ENCODE measurements at regions not wholly inside any gene's neighbourhood (a gene's known extent, or its start where the extent isn't known, plus 50 kb on each side); places are given as distances from the start of the nearest gene placed in this dataset.

DNA sequence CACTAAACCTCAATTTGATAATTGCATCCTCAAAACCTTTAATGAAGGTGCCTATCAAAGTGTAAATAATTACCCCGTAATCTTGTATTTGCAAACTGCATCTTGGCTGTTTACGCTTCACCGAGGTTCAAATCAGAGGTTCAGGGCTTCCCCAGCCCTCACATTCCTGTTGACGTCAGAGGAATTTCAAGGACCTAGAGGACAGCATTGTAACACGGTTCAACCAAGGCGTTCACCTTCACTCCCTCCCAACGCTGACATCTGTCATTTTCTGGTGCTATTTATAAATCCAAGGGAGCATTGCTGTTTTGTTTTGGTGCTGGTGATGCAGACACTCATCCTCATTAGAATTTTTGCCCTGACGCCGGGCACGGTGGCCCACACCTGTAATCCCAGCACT is 691.6 kb upstream of the RBFOX1 start:
- FAIRE-seq (no peak), DNase-seq (ENCODE audit: insufficient read length) (no peak)
- TF ChIP-seq TAF1 (IDR thresholded peaks at IDR 0.05; ENCODE audit: borderline replicate concordance, low read depth, low read length) (no peak), POLR2AphosphoS5 (IDR thresholded peaks at IDR 0.05; ENCODE audit: low read depth, low read length) (no peak), POLR2A (IDR thresholded peaks at IDR 0.05; ENCODE audit: low read depth, low read length) (no peak)

DNA sequence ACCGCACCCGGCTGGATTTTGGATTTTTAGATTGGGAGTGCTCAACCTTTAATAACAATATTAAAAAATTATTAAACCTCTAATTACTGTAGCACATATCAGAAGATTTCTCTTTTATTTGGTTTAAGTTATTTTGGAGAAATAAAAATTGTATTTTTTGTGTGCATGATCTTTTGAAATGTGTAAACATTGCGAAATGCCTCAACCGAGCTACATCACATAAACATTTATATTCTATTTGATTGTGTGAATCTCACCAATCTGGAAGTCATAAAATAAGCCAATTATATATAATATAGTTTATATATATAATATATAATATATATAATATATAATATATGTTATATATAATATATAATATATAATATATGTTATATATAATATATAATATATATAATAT is 696.2 kb upstream of the RBFOX1 start:
- TF ChIP-seq TAF1 (IDR thresholded peaks at IDR 0.05; ENCODE audit: borderline replicate concordance, low read depth, low read length) (no peak), POLR2A (IDR thresholded peaks at IDR 0.05; ENCODE audit: low read depth, low read length) (no peak), POLR2AphosphoS5 (IDR thresholded peaks at IDR 0.05; ENCODE audit: low read depth, low read length) (no peak)
- DNase-seq (ENCODE audit: insufficient read length) (no peak), FAIRE-seq (no peak)

- TF ChIP-seq POLR2A (IDR thresholded peaks at IDR 0.05; ENCODE audit: low read depth, low read length) (no peak), POLR2AphosphoS5 (IDR thresholded peaks at IDR 0.05; ENCODE audit: low read depth, low read length) (no peak), TAF1 (IDR thresholded peaks at IDR 0.05; ENCODE audit: borderline replicate concordance, low read depth, low read length) (no peak)
- FAIRE-seq (no peak), DNase-seq (ENCODE audit: insufficient read length) (no peak)
Measured at GRCh38 chr16:6634151-6634550, 698.5 kb upstream of the RBFOX1 start.

GRCh38 chr16:6633456-6633855 is 699.2 kb upstream of the RBFOX1 start:
- DNase-seq (ENCODE audit: insufficient read length), result no peak
- no peak for FAIRE-seq
- TF ChIP-seq POLR2A (IDR thresholded peaks at IDR 0.05; ENCODE audit: low read depth, low read length) (no peak), TAF1 (IDR thresholded peaks at IDR 0.05; ENCODE audit: borderline replicate concordance, low read depth, low read length) (no peak)

- FAIRE-seq (no peak), DNase-seq (ENCODE audit: insufficient read length) (no peak)
- TF ChIP-seq TAF1 (IDR thresholded peaks at IDR 0.05; ENCODE audit: borderline replicate concordance, low read depth, low read length), result no peak
- TF ChIP-seq POLR2A (IDR thresholded peaks at IDR 0.05; ENCODE audit: low read depth, low read length), result no peak
- no peak for TF ChIP-seq POLR2AphosphoS5 (IDR thresholded peaks at IDR 0.05; ENCODE audit: low read depth, low read length)
Measured at GRCh38 chr16:6629110-6629509, 703.5 kb upstream of the RBFOX1 start.

DNA sequence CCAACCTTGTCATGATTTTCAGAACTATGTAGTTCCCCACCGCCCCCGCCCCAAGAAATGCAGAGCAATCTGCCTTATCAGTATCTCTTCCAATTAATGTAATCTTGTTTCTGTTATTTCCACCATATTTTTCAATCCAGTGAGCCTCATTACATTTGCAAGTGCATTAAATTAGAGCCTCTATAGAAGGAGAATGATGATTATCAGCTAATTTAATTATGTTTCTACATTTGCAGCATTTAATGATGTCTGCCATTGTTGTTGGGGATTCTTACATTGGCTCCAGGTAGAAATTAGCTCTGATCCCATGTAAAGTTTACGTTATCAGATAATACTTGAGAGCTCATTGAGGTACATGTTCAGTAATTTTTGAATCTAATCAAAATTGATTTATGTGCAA is 707.0 kb upstream of the RBFOX1 start:
- no peak for DNase-seq (ENCODE audit: insufficient read length)
- TF ChIP-seq POLR2A (IDR thresholded peaks at IDR 0.05; ENCODE audit: low read depth, low read length) (no peak), POLR2AphosphoS5 (IDR thresholded peaks at IDR 0.05; ENCODE audit: low read depth, low read length) (no peak), TAF1 (IDR thresholded peaks at IDR 0.05; ENCODE audit: borderline replicate concordance, low read depth, low read length) (no peak)
- FAIRE-seq, result no peak

DNA sequence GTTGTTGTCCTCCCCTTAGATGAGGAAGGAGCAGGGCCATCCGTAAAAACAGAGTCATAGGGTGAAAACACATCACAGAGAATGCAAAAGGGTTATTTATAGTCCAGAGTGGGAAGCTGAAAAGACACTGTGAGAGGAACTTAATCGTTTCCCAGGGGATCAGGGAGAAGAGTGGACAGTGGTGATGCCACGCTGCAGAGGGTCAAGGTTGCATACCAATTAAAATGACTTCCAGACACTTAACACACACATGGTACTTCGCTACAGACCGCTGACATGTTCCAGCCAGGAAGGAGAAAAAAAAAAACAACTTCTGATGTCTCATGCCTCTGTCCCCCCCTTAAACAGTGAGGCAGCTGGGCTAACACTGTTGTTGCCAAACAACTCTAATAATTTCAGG is 713.8 kb upstream of the RBFOX1 start:
- no peak for DNase-seq (ENCODE audit: insufficient read length)
- FAIRE-seq, result no peak
- no peak for TF ChIP-seq POLR2AphosphoS5 (IDR thresholded peaks at IDR 0.05; ENCODE audit: low read depth, low read length)
- TF ChIP-seq TAF1 (IDR thresholded peaks at IDR 0.05; ENCODE audit: borderline replicate concordance, low read depth, low read length), result no peak
- no peak for TF ChIP-seq POLR2A (IDR thresholded peaks at IDR 0.05; ENCODE audit: low read depth, low read length)

DNA sequence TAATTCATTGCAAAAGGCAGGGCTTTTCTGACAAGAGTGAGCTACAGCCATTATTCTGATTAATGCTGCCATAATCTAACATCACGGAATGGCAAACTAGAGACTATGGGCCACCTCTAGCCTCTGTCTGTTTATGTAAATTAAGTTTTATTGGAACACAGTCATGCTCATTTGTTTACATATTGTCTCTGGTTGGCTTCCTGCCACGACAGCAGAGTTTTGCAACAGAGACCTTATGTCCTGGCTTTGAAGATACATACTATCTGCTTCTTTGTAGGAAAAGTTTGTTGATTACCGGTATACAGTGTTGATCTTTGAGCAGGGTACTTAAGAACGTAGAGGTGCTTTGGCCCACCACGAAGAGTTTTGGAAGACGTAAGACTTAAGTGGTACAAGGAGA is 715.9 kb upstream of the RBFOX1 start:
- TF ChIP-seq TAF1 (IDR thresholded peaks at IDR 0.05; ENCODE audit: borderline replicate concordance, low read depth, low read length) (no peak), POLR2A (IDR thresholded peaks at IDR 0.05; ENCODE audit: low read depth, low read length) (no peak), POLR2AphosphoS5 (IDR thresholded peaks at IDR 0.05; ENCODE audit: low read depth, low read length) (no peak)
- FAIRE-seq, result no peak
- DNase-seq (ENCODE audit: insufficient read length), result no peak

- DNase-seq (ENCODE audit: insufficient read length) (no peak), FAIRE-seq (no peak)
- no peak for TF ChIP-seq POLR2A (IDR thresholded peaks at IDR 0.05; ENCODE audit: low read depth, low read length)
Measured at GRCh38 chr16:6615636-6616035, 717.0 kb upstream of the RBFOX1 start.

DNA sequence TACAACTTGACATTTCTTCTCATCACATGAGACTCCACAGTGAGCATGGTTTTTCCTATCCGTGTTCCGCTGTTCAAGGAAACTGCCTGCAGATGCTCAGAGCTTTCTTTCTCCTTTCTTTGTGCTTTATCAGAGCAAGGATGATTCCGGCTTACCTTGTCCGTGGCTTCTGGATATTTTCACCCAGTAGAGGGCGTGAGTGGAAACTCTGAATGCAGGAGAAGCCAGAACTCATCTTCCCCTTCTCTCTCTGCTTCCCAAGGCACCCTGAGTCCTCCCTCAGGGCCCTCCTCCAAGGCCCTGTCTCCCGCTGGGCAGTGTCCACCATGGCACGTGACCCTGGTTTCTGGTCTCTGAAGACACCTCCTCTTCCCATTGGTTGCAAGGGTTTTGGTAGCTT is 721.1 kb upstream of the RBFOX1 start:
- DNase-seq (ENCODE audit: insufficient read length) (no peak), FAIRE-seq (no peak)
- TF ChIP-seq POLR2A (IDR thresholded peaks at IDR 0.05; ENCODE audit: low read depth, low read length) (no peak), TAF1 (IDR thresholded peaks at IDR 0.05; ENCODE audit: borderline replicate concordance, low read depth, low read length) (no peak), POLR2AphosphoS5 (IDR thresholded peaks at IDR 0.05; ENCODE audit: low read depth, low read length) (no peak)

GRCh38 chr16:6605490-6605889 is 727.2 kb upstream of the RBFOX1 start:
- DNase-seq (ENCODE audit: insufficient read length) (no peak), FAIRE-seq (no peak)
- no peak for TF ChIP-seq TAF1 (IDR thresholded peaks at IDR 0.05; ENCODE audit: borderline replicate concordance, low read depth, low read length)
- no peak for TF ChIP-seq POLR2A (IDR thresholded peaks at IDR 0.05; ENCODE audit: low read depth, low read length)
- TF ChIP-seq POLR2AphosphoS5 (IDR thresholded peaks at IDR 0.05; ENCODE audit: low read depth, low read length), result no peak

- TF ChIP-seq POLR2AphosphoS5 (IDR thresholded peaks at IDR 0.05; ENCODE audit: low read depth, low read length) (no peak), TAF1 (IDR thresholded peaks at IDR 0.05; ENCODE audit: borderline replicate concordance, low read depth, low read length) (no peak), POLR2A (IDR thresholded peaks at IDR 0.05; ENCODE audit: low read depth, low read length) (no peak)
- no peak for FAIRE-seq
- no peak for DNase-seq (ENCODE audit: insufficient read length)
Measured at GRCh38 chr16:6603780-6604325, 728.8 kb upstream of the RBFOX1 start.

- no peak for FAIRE-seq
- no peak for TF ChIP-seq TAF1 (IDR thresholded peaks at IDR 0.05; ENCODE audit: borderline replicate concordance, low read depth, low read length)
- TF ChIP-seq POLR2A (IDR thresholded peaks at IDR 0.05; ENCODE audit: low read depth, low read length), result no peak
- no peak for TF ChIP-seq POLR2AphosphoS5 (IDR thresholded peaks at IDR 0.05; ENCODE audit: low read depth, low read length)
- DNase-seq (ENCODE audit: insufficient read length), result no peak
Measured at GRCh38 chr16:6602405-6602804, 730.2 kb upstream of the RBFOX1 start.

Data from GM12892 (cell line).